Spleen (tissue), 7 donors: ENCODE measurements at regions not wholly inside any gene's neighbourhood (a gene's known extent, or its start where the extent isn't known, plus 50 kb on each side); places are given as distances from the start of the nearest gene placed in this dataset.

Source experiments
- CTCF ChIP-seq, 11 experiments: fragments of 200-600 bp in 7 of 11; fragments of 450-650 bp in 4 of 11; sonication (generic) in 4 of 11; IDR thresholded peaks in 8 of 11; conservative IDR thresholded peaks in 3 of 11; 1 replicate in 7 of 11; 2 replicates in 4 of 11; pipeline versions ENCODE4 v1.4.0 to v1.8.0; 2016 to 2021; ENCODE audit warnings: antibody characterized with exemption in 11 of 11, inconsistent platforms in 4 of 11, mild to moderate bottlenecking in 1 of 11
- POLR2A ChIP-seq, 3 donors: fragments of 450-650 bp; IDR thresholded peaks; one replicate each; pipeline ENCODE4 v1.5.1; 2017; ENCODE audit warnings: antibody characterized with exemption in 3 of 3, mild to moderate bottlenecking in 1 of 3
- POLR2AphosphoS5 ChIP-seq, 3 donors: sonication (generic); formaldehyde crosslinking; IDR thresholded peaks; one replicate each; pipeline ENCODE4 v1.5.1; 2017; ENCODE audit warnings: antibody characterized with exemption in 3 of 3
- donor health status: DM: no; HTN: no; CAD: no; lungs with moderate emphysema.
- donor health status: DM: no; HTN: no; CAD: no.
- donor health status: DM: no; HTN: no; CAD: no.

GRCh38 chr16:86209202-86209601 lies 301.1 kb upstream of the FOXF1 start:
- TF ChIP-seq CTCF (IDR thresholded peaks at IDR 0.05 in 8 of 11, conservative IDR thresholded peaks at IDR 0.05 in 3 of 11) (no peak), POLR2A (IDR thresholded peaks at IDR 0.05) (no peak), POLR2AphosphoS5 (IDR thresholded peaks at IDR 0.05) (no peak)
